T-cell (primary cell): ENCODE measurements at regions not wholly inside any gene's neighbourhood (a gene's known extent, or its start where the extent isn't known, plus 50 kb on each side); places are given as distances from the start of the nearest gene placed in this dataset.

Experiments used
- ATAC-seq, 4 experiments: fragments of 200-7000 bp in 3 of 4; fragments of 150-1000 bp in 1 of 4; cut with Tn5 transposase; replicated peaks in 1 of 4; 1 replicate in 3 of 4; 2 replicates in 1 of 4; pipeline ENCODE4 v1.10.0; 2021; ENCODE audit warnings: moderate library complexity in 3 of 4, mild to moderate bottlenecking in 2 of 4, moderate number of reproducible peaks in 1 of 4
- CTCF ChIA-PET, 2 donors: fragments of 300-600 bp; sonication (Branson Sonifier 250); formaldehyde crosslinking; loops; one replicate each; lab custom pipeline; 2022; ENCODE audit warnings: antibody characterized with exemption in 2 of 2; lab: Charles Lee
- POLR2A ChIA-PET, 2 donors: fragments of 300-600 bp; sonication (Branson Sonifier 250); formaldehyde crosslinking; loops; one replicate each; lab custom pipeline; 2022; ENCODE audit warnings: antibody characterized with exemption in 2 of 2; lab: Charles Lee
- DNase-seq, 35 experiments: peaks; one replicate each; pipeline versions ENCODE4 v3.0.0 to v3.0.0-alpha.2; 2013 to 2023
- H3K27ac ChIP-seq: one replicate; pipeline ENCODE4 v1.5.1; 2013; ENCODE audit warnings: low read length
- H3K27me3 ChIP-seq, 2 experiments: replicated peaks in 1 of 2; 1 replicate in 1 of 2; 2 replicates in 1 of 2; pipeline versions ENCODE4 v1.6.1 to v1.7.0; 2013; ENCODE audit warnings: low read length in 1 of 2, mixed read lengths in 1 of 2; ENCODE audit not compliant: control insufficient read depth in 2 of 2, insufficient read depth in 2 of 2; ENCODE audit errors: extremely low read depth in 1 of 2
- H3K36me3 ChIP-seq, 2 donors: 1 replicate in 1 of 2; 2 replicates in 1 of 2; pipeline versions ENCODE4 v1.6.1 to v1.7.0; 2013; ENCODE audit warnings: low read length in 1 of 2; ENCODE audit not compliant: control insufficient read depth in 2 of 2, insufficient read depth in 1 of 2; ENCODE audit errors: extremely low read depth in 1 of 2
- H3K4me1 ChIP-seq, 2 experiments: 1 replicate in 1 of 2; 2 replicates in 1 of 2; pipeline versions ENCODE4 v1.6.1 to v1.7.0; 2013; ENCODE audit warnings: low read length in 2 of 2, mixed read lengths in 1 of 2; ENCODE audit not compliant: insufficient read depth in 2 of 2, control insufficient read depth in 1 of 2; ENCODE audit errors: extremely low read depth in 1 of 2
- H3K4me3 ChIP-seq, 2 donors: 1 replicate in 1 of 2; 2 replicates in 1 of 2; pipeline versions ENCODE4 v1.5.1 to v1.7.0; 2013; ENCODE audit warnings: mild to moderate bottlenecking in 2 of 2, low read length in 1 of 2, moderate library complexity in 1 of 2; ENCODE audit not compliant: control insufficient read depth in 1 of 2; ENCODE audit errors: extremely low read depth in 1 of 2
- H3K9me3 ChIP-seq: 2 replicates; pipeline ENCODE4 v1.7.0; 2013
- H3K27ac Mint-ChIP-seq, 2 donors: one replicate each; pipeline ENCODE4 v1.8.0; 2020 to 2021; ENCODE audit warnings: mild to moderate bottlenecking in 2 of 2, mixed read lengths in 2 of 2
- H3K27me3 Mint-ChIP-seq, 2 donors: one replicate each; pipeline ENCODE4 v1.8.0; 2021 to 2022; ENCODE audit warnings: mixed read lengths in 2 of 2
- H3K36me3 Mint-ChIP-seq: one replicate; pipeline ENCODE4 v1.8.0; 2021; ENCODE audit warnings: mixed read lengths
- H3K4me1 Mint-ChIP-seq, 3 donors: one replicate each; pipeline ENCODE4 v1.8.0; 2020 to 2022; ENCODE audit warnings: mixed read lengths in 3 of 3, mild to moderate bottlenecking in 1 of 3
- H3K4me3 Mint-ChIP-seq, 3 donors: one replicate each; pipeline ENCODE4 v1.8.0; 2020 to 2022; ENCODE audit warnings: mild to moderate bottlenecking in 3 of 3, mixed read lengths in 3 of 3, moderate library complexity in 3 of 3
- H3K9me3 Mint-ChIP-seq, 3 donors: one replicate each; pipeline ENCODE4 v1.8.0; 2020 to 2022; ENCODE audit warnings: mixed read lengths in 3 of 3
- WGBS: methylation state at CpG from one replicate; pipeline ENCODE4 v1.1.5; 2013; ENCODE audit warnings: missing lambda C conversion rate; ENCODE audit not compliant: insufficient coverage; 5-methylcytosine and 5-hydroxymethylcytosine counted together

DNA sequence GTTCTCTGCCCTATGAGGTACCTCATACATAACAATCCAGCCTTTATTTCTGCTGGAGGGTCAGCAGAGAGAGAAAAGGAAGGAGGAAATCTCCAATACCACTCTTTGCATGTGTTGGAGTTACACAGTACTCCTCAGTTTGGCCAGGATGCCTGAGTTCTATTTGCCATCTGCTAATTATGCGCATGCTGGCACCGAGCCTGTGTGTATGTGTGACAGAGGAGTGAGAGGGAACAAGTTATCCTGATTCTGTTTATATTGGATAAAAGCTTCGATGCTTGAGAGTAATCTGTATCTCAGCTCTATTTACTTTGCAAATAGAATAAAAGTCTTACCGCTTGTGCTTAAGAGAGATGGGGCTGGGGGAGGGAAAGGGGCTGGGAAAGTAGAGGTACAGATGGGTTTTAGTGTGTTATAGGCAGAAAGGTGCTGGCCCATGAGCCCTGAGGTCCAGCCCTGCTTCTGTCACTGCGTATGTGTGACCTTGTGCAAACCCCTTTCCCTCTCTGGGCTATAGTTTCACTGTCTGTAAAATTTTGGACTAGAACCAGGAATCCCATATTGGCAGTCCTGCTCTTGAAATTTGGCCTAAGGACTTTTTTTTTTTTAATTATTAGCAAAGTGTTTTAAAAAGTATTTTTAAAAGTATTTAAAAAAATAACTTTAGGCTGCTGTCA is 54.5 kb upstream of the PLXNA2 start:
- H3K9me3 Mint-ChIP-seq = no peaks in the 10 kb centered on the region
- H3K4me3 Mint-ChIP-seq = no peak overlapping the region
- no peak for ATAC-seq

DNA sequence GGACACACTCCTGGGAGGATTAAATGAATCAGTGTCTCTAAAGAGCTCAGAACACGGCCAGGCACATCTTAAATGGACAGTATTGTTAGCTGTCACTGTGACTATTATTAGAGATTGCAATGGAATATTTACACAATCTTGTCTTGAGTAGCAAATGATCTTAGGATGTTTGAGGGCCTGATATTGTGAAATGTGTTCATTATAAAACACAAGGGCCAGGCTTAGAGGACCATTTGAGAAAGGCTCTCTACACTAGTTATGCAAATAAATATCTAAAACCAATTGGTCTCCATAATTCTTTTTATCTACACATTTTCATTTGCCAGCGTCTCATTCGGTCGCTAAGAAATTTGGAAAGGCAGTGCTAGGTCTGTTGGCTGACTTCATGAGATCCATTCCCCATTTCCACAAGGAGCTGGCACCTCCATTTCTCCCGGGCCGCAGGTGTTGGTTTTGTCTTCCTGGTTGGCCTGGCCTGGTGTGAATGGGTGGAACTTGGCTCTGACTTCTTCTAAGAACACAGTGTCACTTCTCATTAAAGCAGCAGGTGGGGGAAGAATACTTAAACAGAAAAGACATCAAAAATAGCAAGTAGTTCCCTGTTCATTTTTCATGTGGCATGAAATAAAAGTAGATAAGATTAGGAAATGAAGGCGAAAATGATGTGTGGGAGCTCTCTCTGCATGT is 56.0 kb upstream of the PLXNA2 start:
- no peak overlapping the region for H3K4me3 Mint-ChIP-seq
- no peak for ATAC-seq
- CTCF ChIA-PET = no interaction called here

More for the DNA sequence above, 54.5 kb upstream of the PLXNA2 start:
- H3K9me3 ChIP-seq = no peaks in the 10 kb centered on the region
- CTCF ChIA-PET = no interaction called here
- H3K4me1 Mint-ChIP-seq = no peaks in the 10 kb centered on the region
- H3K27me3 Mint-ChIP-seq = peaks cover 34 to 43% of the 10 kb centered on the region in 2 donors
- H3K4me1 ChIP-seq = no peaks in the 10 kb centered on the region
- H3K27ac ChIP-seq = no peak overlapping the region
- no peak for DNase-seq
- no peak overlapping the region for H3K4me3 ChIP-seq
- H3K36me3 ChIP-seq = no peaks in the 10 kb centered on the region
- H3K27ac Mint-ChIP-seq = no peak overlapping the region
- H3K36me3 Mint-ChIP-seq = no peaks in the 10 kb centered on the region
- H3K27me3 ChIP-seq = peaks cover 0 to 6% of the 10 kb centered on the region in 2 experiments
- POLR2A ChIA-PET = no interaction called here
- 69% methylated on average over 2 of the region's 5 CpGs for WGBS

DNA sequence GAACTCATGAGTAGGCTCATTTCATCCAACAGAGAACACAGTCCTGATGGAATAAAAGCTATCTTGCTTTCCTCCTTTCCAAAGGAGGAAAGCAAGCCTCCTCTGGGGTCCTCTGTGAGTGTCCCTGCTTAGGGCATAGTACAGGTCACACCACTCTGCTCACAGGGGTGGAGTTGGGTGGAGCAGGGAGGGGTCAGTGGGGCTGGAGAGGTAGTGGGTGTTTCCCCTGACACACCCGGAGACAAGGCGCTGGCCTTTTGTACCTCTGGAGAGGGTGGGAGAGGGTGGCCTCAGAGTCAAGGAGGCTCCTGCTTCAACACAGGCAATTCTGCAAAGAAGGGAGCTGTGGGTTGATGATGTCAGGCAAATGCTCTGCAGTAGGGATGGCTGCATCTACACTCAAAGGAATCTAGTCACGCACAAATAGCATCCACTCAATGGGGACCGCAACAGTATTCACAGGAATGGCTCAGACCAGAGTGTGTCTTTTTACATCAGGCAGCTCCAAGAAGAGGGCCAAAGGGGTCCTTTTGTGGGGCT is 58.6 kb upstream of the PLXNA2 start:
- no peak for ATAC-seq
- no peaks in the 10 kb centered on the region for H3K36me3 Mint-ChIP-seq
- no peaks in the 10 kb centered on the region for H3K9me3 Mint-ChIP-seq
- H3K4me3 Mint-ChIP-seq = no peak overlapping the region
- Histone ChIP-seq H3K27ac (no peak overlapping the region), H3K36me3 (no peaks in the 10 kb centered on the region), H3K4me1 (no peaks in the 10 kb centered on the region), H3K27me3 (no peaks in the 10 kb centered on the region), H3K9me3 (no peaks in the 10 kb centered on the region), H3K4me3 (no peak overlapping the region)
- ChIA-PET POLR2A (no interaction called here), CTCF (no interaction called here)
- no peak overlapping the region for H3K27ac Mint-ChIP-seq
- 92% methylated on average over 2 of the region's 4 CpGs for WGBS
- peaks cover 17 to 24% of the 10 kb centered on the region in 2 donors for H3K27me3 Mint-ChIP-seq
- no peak for DNase-seq
- H3K4me1 Mint-ChIP-seq = no peaks in the 10 kb centered on the region

More for the DNA sequence above, 56.0 kb upstream of the PLXNA2 start:
- Histone ChIP-seq H3K27me3 (peaks cover 0 to 6% of the 10 kb centered on the region in 2 experiments), H3K4me1 (no peaks in the 10 kb centered on the region), H3K27ac (no peak overlapping the region), H3K4me3 (no peak overlapping the region), H3K36me3 (no peaks in the 10 kb centered on the region), H3K9me3 (no peaks in the 10 kb centered on the region)
- peaks cover 26 to 31% of the 10 kb centered on the region in 2 donors for H3K27me3 Mint-ChIP-seq
- no peak overlapping the region for H3K27ac Mint-ChIP-seq
- DNase-seq = no peak
- no peaks in the 10 kb centered on the region for H3K4me1 Mint-ChIP-seq
- POLR2A ChIA-PET = no interaction called here
- no peaks in the 10 kb centered on the region for H3K36me3 Mint-ChIP-seq
- 81% methylated on average over 3 of the region's 7 CpGs for WGBS
- no peaks in the 10 kb centered on the region for H3K9me3 Mint-ChIP-seq

DNA sequence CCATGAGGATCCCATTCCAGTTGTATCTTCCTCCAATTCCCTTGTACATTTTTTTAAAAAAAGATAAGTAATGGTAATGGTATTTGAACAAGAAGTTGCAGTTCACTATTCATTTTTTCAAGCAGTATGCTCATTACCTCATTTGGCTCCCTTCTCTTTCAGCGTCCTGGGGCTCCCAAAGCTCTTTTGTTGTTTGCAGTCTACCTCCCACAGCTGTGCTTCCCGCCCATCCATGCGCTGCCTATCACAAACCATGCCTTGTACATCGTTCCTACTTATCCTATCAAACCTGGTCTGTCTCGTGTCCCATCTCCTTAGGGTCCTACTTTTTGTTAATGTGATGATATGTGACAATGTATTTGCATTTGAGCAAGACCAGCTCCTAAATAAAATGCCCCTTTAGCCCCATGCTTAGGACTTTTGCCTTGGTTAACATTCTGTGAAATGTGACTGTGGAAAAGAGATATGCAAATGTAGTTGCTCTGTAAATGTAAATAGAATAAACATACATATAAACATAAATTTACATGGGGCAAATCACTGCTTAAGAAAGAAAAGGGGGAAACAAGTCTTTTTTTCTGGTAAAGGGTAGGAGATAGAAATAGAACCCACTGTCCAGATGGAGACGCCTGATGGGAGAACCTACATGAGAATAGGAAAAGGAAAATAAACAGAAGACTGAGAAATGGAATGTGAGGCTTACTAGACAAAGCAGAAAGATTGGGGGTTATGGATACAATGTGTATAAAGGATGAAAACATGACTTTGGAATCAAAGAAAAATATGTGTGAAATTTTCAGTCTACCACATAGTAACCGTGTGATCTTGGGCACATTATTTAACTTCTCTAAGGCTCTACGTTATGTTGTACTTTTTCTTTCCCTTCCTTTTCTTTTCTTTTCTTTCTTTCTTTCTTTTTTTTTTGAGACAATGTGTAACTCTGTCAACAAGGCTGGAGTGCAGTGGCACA is 59.8 kb upstream of the PLXNA2 start:
- Mint-ChIP-seq H3K36me3 (no peaks in the 10 kb centered on the region), H3K27me3 (peaks cover 14 to 20% of the 10 kb centered on the region in 2 donors), H3K9me3 (no peaks in the 10 kb centered on the region), H3K27ac (no peak overlapping the region), H3K4me3 (no peak overlapping the region), H3K4me1 (no peaks in the 10 kb centered on the region)
- 63% methylated on average over 2 of the region's 8 CpGs for WGBS
- DNase-seq (no peak), ATAC-seq (no peak)
- no peaks in the 10 kb centered on the region for H3K27me3 ChIP-seq
- no peak overlapping the region for H3K4me3 ChIP-seq
- no peak overlapping the region for H3K27ac ChIP-seq
- CTCF ChIA-PET = no interaction called here
- no peaks in the 10 kb centered on the region for H3K9me3 ChIP-seq
- H3K36me3 ChIP-seq = no peaks in the 10 kb centered on the region
- POLR2A ChIA-PET = no interaction called here
- no peaks in the 10 kb centered on the region for H3K4me1 ChIP-seq

DNA sequence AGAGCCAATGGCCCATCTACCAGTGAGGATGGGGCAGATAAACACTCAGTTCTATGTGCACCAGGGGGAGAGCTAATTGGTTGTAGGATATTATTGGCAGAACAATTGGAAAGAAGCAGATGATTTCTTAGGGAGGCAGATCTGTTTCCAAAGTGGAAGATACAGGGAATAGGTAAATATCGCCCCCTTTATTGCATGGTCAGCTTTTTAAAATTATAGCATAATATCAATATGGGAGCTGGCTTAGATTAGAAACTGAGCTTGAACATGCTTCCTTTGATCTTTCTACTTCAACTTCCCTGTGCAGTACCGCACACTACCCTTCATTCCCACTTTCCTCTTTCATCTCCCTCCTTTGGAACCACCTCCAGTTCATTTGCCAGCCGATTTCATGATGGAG is 64.0 kb upstream of the PLXNA2 start:
- ChIA-PET CTCF (no interaction called here), POLR2A (no interaction called here)
- H3K27ac Mint-ChIP-seq = no peak overlapping the region
- H3K9me3 Mint-ChIP-seq = no peaks in the 10 kb centered on the region
- Histone ChIP-seq H3K9me3 (no peaks in the 10 kb centered on the region), H3K27ac (no peak overlapping the region), H3K27me3 (no peaks in the 10 kb centered on the region), H3K4me1 (no peaks in the 10 kb centered on the region), H3K4me3 (no peak overlapping the region), H3K36me3 (no peaks in the 10 kb centered on the region)
- H3K27me3 Mint-ChIP-seq = peaks cover 7 to 11% of the 10 kb centered on the region in 2 donors
- no peaks in the 10 kb centered on the region for H3K4me1 Mint-ChIP-seq
- DNase-seq (no peak), ATAC-seq (no peak)
- no peak overlapping the region for H3K4me3 Mint-ChIP-seq
- no peaks in the 10 kb centered on the region for H3K36me3 Mint-ChIP-seq
- WGBS = 89% methylated on average over 2 of the region's 3 CpGs

DNA sequence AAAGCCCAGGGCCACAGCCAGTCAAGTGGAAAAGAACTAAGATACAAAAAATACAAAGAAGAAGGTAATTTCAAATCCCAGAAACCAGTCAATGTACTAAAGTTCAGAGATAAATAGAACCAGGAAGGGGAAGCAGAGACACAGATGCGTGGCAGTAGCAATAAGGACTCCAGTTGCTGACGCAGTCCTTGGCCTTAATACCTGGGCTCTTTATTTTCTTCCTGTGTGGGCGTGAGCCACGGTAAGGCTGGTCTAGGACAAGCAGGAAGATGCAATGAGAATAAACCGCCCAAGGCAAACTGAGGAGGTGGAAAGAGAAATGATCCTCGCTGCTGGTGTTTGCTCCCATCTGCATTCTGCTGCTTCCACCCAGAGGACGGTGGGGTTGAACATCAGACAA is 65.6 kb upstream of the PLXNA2 start:
- H3K27me3 Mint-ChIP-seq = peaks cover 9 to 20% of the 10 kb centered on the region in 2 donors
- Histone ChIP-seq H3K4me3 (no peak overlapping the region), H3K4me1 (no peaks in the 10 kb centered on the region), H3K36me3 (no peaks in the 10 kb centered on the region), H3K27me3 (no peaks in the 10 kb centered on the region), H3K27ac (no peak overlapping the region), H3K9me3 (no peaks in the 10 kb centered on the region)
- no peaks in the 10 kb centered on the region for H3K36me3 Mint-ChIP-seq
- POLR2A ChIA-PET = no interaction called here
- ATAC-seq = no peak
- H3K9me3 Mint-ChIP-seq = no peaks in the 10 kb centered on the region
- 70% methylated on average over 5 of the region's 7 CpGs for WGBS
- no peak overlapping the region for H3K4me3 Mint-ChIP-seq
- no peak for DNase-seq
- H3K27ac Mint-ChIP-seq = no peak overlapping the region
- H3K4me1 Mint-ChIP-seq = no peaks in the 10 kb centered on the region
- CTCF ChIA-PET = no interaction called here
